ENCODE measurements at regions not wholly inside any gene's neighbourhood (a gene's known extent, or its start where the extent isn't known, plus 50 kb on each side); places are given as distances from the start of the nearest gene placed in this dataset.

- DNase-seq (ENCODE audit: low spot score) = no peak
Observed at GRCh38 chr3:64848127-64848800, 160.5 kb upstream of the ADAMTS9 start.

DNA sequence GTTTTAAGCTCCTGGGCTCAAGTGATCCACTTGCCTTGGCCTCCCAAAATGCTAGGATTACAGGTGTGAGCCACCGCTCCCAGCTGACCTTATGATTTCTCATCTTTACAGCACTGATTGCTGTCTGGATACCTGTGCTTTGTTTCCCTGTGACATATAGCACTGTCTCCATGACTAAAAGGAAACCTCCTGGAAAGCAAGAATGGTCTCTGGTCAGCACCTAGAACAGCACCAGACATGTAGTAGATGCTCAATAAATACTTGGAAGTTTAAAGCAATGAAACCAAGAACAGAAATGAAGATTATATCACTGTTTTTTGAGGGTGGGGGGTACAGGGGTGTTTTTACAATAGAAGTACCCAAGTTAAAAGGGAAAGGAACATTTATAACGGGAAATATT lies 156.8 kb upstream of the ADAMTS9 start:
- DNase-seq (ENCODE audit: low spot score) = no peak

DNA sequence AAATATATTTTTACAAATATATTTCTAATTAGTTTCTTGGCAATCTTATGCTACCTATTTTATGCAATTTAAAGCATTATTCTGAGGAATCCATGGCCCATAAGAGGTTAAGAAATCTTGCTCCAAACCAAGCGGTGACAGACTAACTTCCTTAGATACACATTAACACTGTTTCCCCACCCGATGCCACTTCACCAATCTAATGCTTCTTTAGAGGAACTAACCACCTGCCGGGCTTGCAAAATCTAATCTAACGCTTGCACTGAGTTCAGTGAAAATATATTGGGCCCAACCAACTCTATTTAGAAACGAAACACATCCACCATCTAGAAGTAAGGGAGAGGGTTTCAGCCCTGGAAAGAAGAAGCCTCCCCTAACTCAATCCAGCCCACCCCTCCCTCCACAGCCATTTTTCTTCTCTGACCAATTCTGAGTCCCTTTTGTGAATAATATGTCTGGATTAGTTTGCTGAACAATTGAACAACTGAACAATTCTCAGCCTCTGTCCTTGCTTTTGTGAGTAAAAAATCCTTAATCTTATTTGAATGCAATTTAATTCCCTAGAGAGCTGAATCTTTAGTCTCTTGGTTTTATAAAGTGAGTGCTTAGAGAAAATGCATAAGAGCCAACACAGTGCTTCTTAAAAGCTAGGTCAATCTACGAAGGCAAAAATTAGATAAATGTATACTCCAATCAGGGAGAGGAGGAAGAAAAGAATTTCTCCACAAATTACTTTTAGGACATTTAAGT lies 150.4 kb upstream of the ADAMTS9 start:
- DNase-seq (ENCODE audit: low spot score) = no peak

DNA sequence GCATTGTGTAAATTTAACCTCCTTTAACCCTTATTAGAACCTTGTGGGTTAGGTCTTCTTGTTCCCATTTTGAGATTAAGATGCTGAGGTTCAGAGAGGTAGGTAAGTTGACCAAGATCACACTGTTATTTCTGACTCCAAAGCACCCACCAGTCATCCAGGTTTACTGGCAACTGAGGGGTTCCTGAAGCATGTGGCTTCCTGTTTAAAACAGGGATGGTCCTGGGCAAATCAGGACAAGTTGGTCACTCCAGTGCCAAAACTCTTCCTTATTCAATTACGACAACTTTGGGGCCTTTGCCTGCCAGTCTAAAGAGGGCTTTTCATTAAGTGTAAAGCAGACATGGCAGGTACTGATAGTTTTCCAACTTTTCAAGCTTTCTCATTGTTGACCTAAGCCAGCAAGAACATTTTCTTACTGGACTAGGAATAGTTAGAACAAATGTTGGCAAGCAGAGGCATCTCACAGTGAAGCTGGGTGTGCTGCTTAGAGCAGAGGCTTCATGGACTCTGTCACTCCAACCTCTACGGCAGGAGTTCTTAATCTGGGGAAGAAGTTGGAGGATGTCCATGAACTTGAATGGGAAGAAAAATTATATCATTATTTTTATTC lies 149.4 kb upstream of the ADAMTS9 start:
- DNase-seq (ENCODE audit: low spot score) = peak; percentile 26

- no peak for DNase-seq (ENCODE audit: low spot score)
Observed at GRCh38 chr3:64836097-64836496, 148.3 kb upstream of the ADAMTS9 start.

GRCh38 chr3:64832098-64832497 lies 144.3 kb upstream of the ADAMTS9 start:
- peak; percentile 41 for DNase-seq (ENCODE audit: low spot score)

DNA sequence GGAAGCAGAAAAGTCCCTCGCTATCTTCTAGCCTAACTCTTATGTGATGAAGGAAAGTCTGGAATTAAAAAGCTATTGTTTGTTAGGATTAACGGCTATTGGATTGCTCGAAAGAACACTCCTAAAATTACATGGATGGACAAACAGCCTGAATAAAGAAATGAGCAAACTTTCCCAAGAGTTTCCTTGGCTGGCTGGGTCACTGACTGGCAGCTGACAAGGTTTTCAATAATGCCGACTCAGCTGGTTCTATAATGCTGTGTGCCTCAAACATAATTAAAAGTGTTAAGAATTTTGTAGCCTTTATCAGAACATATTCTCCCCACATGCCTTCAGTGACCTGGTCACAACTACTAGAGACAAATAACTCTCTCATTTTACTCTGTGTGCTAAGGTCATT lies 142.9 kb upstream of the ADAMTS9 start:
- no peak for DNase-seq (ENCODE audit: low spot score)

GRCh38 chr3:64829331-64829730 lies 141.5 kb upstream of the ADAMTS9 start:
- no peak for DNase-seq (ENCODE audit: low spot score)

GRCh38 chr3:64828276-64828675 lies 140.5 kb upstream of the ADAMTS9 start:
- no peak for DNase-seq (ENCODE audit: low spot score)

DNA sequence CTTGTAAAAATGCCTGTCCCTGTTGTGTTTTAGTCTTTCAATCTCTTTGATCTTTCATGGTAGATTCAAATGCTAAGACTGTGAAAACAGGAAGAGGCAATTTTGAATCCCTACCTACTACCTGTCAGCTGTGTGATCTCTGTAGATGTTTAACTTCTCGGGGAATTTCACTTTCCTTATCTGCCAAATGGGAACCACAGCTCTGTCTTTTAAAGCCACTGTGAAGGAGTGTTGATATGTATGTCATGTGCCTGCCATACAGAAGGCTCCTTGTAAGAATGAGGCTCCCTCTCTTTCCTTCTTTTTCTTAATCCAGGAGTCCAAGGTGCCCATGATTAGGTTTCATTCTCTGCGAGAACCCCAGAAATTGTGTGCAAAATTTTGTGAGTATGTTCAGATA lies 139.6 kb upstream of the ADAMTS9 start:
- DNase-seq (ENCODE audit: low spot score) = no peak

DNA sequence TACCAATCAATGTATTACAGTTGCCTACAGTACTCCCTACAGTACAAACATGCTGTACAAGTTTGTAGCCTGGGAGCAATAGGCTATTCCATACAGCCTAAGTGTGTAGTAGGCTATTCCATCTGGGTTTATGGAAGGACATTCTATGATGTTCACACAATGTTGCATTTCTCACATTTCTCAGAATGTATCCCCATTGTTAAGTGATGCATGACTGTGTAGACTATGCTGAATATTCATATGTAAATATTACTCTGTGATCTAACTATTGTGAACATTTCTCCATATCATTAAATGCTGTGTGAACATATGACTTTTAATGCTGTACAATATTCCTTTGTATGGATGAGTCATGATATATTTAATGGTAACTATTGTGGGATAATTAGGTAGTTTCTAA lies 139.2 kb upstream of the ADAMTS9 start:
- no peak for DNase-seq (ENCODE audit: low spot score)

- no peak for DNase-seq (ENCODE audit: low spot score)
Observed at GRCh38 chr3:64825404-64826120, 137.8 kb upstream of the ADAMTS9 start.

- DNase-seq (ENCODE audit: low spot score) = no peak
Observed at GRCh38 chr3:64824394-64824909, 136.7 kb upstream of the ADAMTS9 start.

DNA sequence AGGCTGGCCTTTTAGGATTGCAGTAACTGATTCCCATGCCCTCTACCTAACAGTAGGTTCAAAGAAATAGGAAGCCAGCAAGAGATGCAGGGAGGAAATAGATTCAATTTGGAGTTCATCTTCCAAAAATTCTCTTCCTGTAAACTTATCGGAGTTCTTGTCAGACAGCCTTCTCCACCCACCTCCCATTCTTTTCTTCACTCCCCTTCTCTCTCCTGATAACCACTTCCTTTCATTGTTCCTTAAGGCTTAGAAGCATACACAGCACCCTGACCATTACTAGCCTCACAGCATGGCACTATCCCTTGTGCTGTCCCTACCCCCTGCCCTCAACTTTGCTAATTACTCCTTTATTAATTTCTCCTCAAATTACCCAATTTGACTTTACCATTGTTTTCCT lies 130.4 kb upstream of the ADAMTS9 start:
- no peak for DNase-seq (ENCODE audit: low spot score)

DNA sequence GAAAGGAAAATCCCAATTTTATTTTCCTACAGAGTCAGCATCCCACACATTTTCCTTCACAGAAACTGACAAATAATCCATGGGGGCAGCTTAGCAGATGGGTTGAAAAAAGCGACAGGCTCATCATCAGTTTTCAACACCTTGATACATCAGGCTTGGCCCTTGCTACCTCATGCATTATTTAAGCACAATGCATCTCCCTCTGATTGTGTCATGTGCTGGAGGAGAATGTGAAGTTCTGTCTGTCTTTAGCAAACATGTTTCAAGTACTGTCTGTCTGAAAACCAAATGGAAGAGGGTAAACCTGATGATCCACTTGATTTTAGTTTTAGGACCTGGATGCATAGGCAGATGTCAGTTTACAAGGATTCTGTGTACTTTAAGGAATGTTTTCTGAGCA lies 128.6 kb upstream of the ADAMTS9 start:
- no peak for DNase-seq (ENCODE audit: low spot score)

DNA sequence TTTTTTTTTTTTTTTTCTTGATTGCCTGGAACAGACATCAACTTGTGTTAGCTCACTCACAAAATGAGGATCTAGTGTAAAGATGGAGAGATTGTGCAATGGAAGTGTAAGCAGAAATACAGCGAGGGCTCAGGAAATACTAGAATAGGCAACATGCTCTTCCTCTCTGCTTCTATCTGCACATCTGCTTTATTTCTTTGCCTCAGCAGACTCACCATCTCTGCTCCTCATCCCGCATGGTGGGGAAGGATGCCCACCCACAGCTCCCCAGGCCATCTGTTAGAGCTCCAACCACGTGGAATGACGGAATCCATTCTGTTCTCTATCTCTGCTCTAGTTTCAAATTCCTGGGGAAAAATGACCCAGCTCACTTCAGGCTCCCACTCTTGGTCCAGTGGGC lies 128.0 kb upstream of the ADAMTS9 start:
- no peak for DNase-seq (ENCODE audit: low spot score)

DNA sequence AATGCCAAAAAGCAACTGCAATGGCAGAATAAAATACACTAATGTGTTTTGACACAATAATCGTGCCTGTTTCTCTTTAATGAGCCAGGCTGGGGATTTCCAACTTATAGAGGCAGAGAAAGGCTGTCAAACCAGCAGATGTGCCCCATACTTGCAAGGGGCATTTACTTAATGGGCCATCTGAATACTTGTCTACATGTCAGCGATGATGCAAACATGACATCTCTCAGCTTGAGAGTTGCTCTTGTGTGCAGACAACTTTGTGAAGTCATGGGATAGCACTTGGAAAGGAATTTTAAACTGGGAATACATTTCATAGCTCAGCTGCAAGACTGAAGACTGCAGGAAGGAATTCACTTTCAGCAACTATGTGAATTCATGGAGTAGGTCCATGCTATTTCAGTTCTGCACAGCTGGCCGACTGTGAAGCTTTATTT lies 127.4 kb upstream of the ADAMTS9 start:
- DNase-seq (ENCODE audit: low spot score) = no peak

DNA sequence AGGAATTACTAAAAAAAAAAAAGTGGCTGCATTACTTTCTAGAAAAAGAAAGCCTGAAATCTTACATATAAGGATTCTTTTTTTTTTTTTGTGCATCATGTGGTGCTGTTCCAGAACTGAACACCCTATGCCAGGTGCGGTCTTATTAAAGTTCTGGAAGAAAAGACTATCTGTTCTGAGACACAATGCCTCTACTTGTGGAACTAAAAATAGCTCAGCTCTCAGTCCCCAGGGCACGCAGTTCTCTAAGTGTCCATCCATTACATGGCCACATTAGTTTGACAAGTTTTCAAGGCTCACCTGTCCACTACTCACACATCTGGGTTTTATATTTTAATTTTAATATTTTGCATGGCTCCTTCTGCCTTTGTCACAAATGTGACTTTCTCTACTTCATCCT lies 126.6 kb upstream of the ADAMTS9 start:
- no peak for DNase-seq (ENCODE audit: low spot score)

DNA sequence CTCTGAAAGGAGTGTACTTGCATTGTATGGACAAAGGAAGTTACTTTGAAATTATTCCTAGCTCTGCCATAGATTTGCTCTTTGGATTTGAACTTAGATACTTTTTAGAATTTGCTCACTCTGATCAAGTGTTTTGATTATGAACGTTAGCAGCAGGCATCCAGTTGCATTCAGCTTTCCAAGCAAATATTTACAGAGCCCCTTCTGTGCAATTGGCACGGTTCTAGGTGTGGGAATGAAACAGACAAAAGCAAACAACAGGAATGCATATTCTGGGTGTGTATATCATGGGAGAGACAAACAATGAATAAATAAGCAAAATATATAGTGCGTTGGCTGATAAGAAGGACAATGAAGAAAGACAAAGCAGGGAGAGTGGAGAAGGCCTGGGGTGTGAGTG lies 125.5 kb upstream of the ADAMTS9 start:
- no peak for DNase-seq (ENCODE audit: low spot score)

GRCh38 chr3:64809086-64809485 lies 121.3 kb upstream of the ADAMTS9 start:
- no peak for DNase-seq (ENCODE audit: low spot score)

- DNase-seq (ENCODE audit: low spot score) = no peak
Observed at GRCh38 chr3:64808061-64808460, 120.3 kb upstream of the ADAMTS9 start.
